Medulla oblongata (tissue), 1 donor: ENCODE measurements at regions not wholly inside any gene's neighbourhood (a gene's known extent, or its start where the extent isn't known, plus 50 kb on each side); places are given as distances from the start of the nearest gene placed in this dataset.
"Not testable (repeated sequence)": the region's sequence is repeated elsewhere in the genome, so short reads cannot be mapped to it uniquely, and the experiment has no call there.

ENCODE experiments used
- DNase-seq: peaks from one replicate; pipeline ENCODE4 v3.0.0-alpha.2; 2015; ENCODE audit errors: extremely low spot score

DNA sequence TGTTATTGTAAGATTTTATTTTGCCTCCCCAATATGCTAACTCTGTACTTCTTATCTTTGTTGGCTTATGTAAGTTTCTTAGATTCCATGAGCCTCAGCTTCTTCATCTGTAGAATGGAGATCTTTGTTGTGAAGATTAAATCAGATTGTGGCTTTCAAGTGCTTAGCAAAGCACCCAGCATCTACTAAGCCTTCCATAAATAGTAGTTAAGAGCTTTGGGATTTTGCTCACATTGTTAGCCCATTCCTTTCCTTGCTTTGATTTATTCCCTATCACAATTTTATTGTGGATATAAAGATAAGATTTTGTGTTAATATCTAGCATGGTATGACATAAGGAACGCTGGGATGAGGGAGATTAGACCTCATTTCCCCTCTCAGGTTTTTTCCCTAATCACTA lies 501.4 kb downstream of the PYDC2 start:
- DNase-seq, result no peak

DNA sequence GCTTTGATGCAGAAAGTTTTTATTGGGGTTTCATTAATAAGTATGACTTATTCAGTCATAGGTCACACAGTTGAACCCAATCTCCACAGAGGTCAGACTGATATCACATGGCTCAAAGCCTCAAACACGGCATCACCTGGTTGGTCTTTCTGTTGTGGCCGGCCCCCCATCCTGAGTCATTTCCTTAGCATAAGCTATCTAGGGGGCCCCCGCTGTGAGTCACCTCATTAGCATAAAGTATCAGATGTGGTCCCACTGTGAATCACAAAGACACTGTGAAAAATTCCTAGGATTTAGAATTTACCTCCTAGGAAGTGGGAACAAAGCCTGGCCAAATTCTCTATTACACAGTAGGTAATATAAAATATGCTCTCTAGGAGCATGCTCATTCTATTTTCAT lies 502.2 kb downstream of the PYDC2 start:
- DNase-seq, result no peak

DNA sequence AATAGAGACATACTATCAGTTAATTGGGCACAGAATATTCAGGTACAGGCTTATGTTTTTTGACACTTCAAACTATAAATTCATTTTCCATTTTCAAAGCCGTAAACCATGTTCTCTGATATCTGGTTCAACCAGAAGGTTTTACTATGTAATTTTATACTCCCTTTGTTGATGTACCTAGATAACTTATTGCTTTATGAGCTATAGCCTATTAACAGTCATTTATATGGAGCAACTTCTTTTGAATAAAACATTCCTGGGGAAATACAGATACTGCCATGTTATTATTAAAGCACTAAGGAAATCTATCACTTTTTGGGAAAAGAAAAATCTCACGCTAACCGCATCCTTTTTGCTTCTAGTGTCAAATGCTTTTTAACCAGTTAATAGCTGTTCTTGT lies 505.6 kb downstream of the PYDC2 start:
- DNase-seq, result no peak

DNA sequence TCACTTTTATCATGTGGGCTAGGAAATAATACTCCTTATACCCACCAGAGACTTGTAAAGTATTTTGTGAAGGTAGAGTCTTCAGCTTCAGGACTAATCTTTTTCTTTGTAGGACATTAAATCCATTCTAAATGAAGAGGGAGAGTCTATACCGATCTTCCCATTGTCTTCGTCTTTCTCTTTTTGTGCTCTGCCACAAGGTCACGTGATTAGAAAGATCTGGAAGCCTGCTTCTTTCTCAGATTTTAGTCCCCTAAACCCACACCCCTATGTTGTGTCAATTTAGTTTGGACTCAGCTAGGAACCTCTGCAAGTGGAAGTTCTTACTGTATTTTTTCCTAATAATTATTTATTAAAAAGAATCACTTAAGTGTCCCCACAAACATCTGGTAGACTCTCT lies 507.3 kb downstream of the PYDC2 start:
- DNase-seq, result no peak

DNA sequence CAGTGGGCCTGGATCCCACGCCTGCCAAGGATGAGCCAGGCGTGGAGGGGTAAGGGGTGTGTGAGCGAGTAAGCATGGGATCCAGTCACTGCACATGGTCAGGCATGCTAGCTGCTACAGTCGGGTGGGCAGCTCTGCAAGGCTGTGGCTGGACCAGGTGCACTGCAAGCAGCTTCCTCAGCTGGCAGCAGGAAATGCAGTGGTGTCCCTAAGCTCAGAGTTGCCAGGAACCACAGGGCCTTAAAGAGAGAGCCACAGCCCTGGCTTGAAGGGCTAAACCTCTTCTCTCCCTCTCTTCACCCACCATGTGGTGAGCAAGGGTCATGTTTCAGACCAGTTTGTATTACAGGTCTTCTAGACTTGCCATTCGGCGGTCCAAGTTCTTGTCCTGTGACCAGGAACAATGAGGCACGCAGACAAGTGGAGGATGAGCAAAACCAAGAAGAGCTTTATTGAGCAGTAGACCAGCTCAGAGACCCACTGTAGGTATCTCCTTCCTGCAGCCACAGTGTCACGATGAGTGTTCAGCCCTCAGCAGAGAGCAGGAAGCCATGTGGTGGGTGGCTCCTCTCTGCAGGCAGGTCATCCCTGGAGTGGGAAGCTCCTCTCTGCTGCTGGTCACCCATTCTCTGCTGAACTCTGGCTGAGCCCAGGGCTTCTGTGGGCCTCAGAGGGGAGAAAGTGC lies 511.9 kb downstream of the PYDC2 start:
- DNase-seq, result no peak

DNA sequence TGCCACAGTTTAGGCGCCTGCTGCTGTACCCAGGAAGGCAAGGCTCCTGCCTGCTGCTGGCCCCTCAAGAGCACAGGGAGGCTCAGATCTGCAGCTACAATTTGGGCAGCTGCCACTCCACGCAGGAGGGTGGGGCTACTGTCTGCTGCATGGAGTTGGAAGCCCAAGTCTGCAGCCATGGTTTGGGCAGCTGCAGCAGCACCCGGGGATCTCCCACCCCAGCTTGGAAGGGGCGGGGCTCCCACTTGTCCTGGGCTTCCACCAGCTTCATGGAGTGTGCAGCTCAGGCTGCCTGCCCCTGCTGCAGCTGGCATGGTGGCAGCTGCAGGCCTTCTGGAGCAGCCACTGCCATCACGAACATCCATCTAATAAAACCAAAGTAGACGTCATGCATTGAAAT lies 512.9 kb downstream of the PYDC2 start:
- no peak for DNase-seq

DNA sequence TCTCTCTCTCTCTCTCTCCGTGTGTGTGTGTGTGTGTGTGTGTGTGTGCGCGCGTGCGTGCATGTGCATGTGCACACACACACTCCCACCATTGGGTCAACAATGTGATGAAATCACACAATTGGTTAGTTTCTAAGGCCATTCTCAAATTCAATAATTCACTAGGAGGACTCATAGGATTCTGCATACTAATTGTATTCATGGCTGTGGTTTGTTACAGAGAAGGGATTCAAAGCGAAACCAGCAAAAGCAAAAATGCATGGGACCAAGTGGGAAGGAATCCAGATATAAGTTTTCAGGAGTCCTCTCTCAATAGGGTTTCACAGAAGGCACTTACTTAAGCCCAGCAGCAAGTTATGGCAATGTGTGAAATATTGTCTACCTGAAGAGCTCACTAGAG lies 515.0 kb downstream of the PYDC2 start:
- DNase-seq, result no peak

DNA sequence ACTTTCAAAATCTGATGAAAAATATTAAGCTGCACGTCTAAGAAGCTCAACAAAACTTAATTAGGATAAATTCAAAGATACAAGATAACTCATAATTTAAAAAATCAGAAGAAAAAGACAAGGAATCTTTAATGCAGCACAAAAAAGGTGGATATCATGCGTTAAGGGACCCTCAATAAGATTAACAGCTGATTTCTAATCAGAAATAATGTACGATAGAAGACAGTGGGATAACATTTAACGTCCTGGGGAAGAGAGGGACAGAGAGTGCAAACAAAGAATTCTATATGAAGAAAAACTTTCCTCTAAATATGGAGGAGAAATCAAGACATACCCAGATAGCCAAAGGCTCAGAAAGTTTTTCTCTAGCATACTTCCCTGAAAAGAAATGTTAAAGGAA lies 519.5 kb downstream of the PYDC2 start:
- DNase-seq, result no peak

DNA sequence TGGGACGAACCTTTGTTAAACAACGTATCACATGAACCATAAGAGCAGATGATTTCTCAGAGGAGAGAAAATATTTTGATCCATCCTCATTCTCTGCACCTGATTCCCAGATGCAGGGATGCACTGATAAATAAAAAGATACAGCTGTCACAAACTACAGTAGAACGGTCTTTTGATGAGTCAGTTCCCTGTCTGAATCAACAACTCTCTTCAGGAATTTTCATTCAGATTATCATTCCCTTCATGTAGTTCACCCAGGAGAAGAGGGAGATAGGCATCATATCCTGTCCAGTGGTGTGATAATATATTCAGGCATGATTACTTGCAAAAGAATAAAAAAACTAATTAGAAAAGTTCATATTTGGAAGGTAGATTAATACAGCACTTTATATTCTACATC lies 521.5 kb downstream of the PYDC2 start:
- no peak for DNase-seq

DNA sequence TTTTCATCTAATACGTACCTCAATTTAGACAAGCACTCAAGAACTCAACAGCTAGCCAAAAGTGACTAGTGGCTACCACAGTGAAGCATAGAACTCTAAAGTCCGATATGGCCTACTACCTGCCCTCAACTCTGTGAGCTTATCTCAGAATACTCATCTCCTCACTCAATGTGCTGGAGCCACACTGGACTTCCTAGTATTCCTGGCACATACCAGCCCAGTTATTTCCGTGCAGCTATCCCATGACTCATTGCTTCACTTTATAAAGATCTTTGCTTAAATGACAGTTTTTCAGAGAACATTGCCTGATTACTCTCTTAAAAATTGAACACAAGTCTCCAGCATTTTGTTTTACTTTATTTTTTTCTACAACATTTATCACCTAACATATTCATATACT lies 524.7 kb downstream of the PYDC2 start:
- DNase-seq, result no peak

DNA sequence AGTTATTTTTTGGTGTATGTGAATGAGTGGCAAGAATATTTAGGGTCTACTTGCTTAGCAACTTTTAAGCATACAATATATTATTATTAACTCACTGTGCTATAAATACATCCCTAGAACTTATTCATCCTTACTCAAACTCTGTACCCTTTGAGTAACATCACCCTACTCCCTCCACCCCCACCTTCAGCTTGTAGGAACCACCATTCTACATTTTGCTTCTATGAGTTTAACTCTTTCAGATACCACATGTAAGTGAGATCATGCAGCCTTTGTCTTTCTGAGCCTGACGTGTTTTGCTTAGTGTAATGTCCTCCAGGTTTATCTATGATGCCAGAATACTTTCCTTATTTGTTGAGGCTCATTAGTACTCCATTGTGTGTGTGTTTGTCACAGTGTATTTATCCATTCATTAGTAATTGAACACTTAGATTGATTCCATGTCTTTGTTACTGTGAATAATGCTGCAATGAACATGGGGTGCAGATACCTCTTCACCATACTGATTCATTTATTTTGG lies 526.9 kb downstream of the PYDC2 start:
- no peak for DNase-seq

DNA sequence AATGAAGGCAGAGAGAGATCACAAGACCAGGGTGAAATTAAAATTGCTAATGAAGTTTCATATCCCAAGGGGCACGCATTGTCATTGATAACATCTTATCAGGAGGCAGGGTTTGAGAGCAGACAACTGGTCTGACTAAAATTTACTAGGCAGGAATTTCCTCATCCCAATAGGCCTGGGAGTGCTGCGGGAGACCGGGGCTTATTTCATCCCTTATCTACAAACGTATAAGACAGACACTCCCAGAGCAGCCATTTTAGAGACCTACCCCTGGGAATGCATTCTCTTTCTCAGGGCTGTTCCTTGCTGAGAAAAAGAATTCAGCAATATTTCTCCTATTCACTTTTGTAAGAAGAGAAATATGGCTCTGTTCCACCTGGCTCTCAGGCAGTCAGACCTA lies 533.0 kb downstream of the PYDC2 start:
- not testable (repeated sequence) for DNase-seq

DNA sequence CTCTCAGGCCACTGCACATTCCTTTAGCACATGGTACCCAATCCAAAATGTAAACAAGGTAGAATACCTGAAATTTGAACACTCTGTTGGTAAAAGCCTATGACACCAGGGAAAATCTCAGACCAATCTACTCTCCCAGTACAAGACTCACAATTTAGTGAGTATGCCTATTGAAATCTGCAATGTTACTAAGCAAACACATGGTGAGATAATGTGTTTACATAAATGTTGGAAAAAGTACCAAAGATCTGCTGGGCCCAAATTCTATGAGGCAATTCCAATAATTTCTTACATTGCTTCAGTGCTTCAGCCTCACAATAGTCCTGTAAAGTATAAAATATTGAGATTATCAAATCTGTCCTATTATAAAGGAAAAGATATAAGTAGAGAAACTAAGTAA lies 536.1 kb downstream of the PYDC2 start:
- no peak for DNase-seq

DNA sequence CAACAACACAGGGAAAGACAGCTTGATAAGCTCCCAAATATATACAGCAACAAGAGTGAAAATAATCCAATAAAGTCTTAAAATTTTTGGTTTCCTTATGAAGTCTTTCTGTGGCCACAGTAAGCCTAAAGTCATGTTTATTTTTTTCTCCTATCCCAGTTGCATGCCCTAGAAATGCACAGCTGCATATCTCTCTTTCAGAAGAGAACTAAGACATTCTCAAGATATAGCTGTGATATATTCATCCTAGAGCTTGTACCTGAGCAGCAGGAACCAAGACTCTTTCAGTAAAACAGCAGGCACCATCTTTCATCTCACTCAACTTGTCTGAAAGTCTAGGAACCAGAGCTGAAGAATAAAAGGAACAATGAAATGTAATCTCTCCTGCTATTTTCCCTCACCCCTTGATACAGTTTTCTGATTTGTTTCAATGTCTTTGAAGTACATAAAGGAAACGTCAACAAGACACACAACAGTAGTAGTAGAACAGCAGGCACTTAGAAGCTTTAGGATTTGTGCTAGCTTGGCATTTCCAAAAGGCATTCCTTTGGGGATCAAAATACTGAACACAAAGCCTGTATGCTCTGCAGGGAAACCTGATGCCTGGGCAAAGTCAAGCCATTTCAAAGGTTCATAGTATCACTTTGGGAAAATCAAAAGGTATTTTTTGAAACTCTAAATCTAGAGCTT lies 536.8 kb downstream of the PYDC2 start:
- no peak for DNase-seq

DNA sequence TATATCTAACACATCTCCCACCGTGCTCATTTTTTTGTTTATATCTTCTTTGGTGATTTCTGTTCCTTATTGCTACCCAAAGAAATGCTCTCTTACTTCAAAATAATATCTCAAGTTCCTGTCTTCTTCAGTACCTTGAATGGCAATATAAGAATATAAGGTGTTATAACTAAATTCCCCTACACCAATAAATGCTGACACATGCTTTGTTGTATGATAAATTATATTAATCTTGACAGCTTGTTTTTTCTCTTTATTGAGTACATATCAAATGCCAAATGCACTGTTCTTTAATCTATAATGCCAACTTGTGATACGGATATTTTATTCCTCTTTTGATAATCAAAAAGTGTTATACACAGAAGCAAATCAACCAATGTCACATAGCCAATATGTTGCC lies 540.3 kb downstream of the PYDC2 start:
- DNase-seq, result no peak

DNA sequence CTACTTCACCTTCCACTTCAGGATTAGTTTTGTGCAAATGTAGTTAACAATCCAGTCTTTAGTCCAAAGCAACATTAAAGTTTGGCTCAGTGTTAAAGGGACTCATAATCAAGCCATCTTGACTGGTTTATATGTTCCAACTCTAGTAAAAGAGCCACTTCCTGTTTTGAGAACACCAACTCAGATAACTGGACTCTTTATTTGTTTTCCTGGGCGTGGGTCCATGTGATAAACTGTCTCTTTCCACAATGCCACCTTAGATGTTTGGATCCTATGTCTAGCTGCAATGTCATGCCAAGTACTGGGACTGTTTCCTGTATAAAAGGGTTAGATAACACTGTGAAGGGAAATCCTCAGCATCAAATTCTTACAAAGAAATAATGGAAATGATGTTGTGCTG lies 545.0 kb downstream of the PYDC2 start:
- DNase-seq, result no peak

DNA sequence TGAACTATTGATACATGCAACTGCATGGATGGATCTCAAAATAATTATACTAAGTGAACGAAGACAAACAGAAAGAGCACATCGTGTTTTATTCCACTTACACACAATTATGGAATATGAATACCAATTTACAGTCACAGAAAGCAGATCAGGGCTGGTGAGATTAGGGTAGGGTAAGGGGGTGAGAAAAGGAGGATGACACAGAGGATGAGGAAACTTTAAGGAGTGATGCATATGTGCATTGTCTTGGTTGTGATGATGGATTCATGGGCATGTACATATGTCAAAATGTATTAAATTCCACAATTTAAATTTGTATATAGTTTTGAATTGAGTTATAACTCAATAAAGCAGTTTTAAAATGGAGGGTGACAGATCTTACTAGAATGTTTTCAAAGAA lies 548.9 kb downstream of the PYDC2 start:
- DNase-seq, result no peak

DNA sequence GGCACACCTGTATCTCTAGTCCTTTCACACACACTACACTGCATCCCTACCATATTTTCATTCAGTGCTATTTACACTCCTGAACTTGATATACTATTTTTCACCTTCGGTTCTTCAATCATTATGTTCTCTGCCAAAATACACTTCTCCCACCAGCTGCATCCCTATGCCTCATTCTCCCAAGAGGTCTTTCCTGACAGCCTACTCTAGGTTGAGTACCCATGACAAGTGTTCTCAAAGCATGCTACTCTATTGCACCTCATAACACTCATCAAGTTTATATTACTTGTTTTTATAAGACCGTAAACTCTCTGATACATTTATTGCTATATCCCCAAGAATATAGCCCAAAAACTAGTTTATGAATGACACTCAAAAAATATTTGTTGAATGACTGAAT lies 549.5 kb downstream of the PYDC2 start:
- no peak for DNase-seq

DNA sequence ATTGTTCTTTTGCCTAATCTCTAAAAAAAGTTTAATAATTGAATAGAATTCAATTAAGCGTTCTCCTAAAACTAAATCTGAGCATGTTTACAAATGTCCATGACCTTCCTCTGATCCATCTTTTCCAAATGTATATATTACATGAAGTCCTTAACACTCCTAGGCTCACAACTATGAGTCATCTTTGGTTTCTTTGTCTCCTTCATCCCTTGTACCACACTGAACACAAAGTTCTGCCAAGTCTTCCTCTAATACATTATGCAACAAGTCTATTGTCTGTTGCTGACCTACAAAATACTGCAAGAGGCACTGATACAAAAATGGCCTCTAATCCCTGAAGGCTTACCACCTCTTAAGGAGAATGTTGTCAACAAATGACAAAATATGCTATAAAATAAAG lies 550.2 kb downstream of the PYDC2 start:
- DNase-seq, result peak; percentile 18

DNA sequence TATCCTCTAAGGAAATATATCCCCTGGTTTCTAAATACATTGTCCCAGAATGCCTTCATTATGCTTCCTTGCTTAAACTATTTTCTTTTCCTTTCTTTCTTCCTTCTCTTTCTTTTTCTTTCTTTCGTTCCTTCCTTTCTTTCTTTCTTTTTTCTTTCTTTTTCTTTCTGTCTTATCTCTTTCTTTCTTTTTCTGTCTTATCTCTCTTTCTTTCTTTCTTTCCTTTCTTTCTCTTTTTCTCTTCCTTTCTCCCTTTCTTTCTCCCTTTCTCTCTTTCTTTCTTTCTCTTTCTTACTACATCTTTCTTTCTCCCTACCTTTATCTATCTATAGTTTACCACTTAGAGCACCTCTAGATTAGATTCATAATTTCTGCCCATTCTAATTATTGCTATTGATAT lies 552.1 kb downstream of the PYDC2 start:
- DNase-seq, result no peak

DNA sequence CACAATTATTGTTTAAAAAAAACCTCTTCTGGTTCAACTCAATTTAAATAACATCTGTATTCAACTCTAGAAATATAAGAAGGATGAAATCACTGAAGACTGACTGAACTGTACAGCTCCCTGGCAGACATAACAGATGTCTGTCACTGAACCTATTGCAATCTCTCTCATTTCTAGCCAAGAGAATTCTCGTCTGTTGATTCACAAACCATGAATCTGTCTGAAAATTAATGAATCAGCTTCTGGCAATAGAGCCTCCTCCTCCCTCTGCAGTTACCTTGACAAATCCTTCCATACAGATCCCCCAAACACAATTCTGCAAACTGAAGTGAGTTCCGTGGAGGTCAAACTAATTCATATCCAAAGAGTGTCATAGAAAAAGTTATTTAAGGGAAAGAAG lies 561.4 kb downstream of the PYDC2 start:
- no peak for DNase-seq

DNA sequence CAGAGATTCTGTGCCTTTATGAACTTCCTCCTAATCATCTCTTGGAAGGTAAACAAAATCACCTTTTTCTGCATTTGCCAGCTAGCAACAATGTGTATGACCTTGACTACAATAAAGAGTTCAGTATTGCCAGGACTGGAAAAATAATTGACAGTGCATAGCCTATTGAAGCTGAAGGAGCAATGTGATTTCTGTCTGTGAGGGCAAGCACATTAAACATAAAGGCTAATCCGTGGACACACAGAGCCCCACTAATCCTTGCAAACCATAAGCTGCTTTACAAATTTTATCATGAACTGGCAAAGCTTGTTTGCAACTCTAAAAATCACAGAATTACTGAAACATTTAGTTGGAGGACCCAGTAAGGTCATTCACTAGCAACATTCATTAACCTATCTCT lies 563.8 kb downstream of the PYDC2 start:
- no peak for DNase-seq

DNA sequence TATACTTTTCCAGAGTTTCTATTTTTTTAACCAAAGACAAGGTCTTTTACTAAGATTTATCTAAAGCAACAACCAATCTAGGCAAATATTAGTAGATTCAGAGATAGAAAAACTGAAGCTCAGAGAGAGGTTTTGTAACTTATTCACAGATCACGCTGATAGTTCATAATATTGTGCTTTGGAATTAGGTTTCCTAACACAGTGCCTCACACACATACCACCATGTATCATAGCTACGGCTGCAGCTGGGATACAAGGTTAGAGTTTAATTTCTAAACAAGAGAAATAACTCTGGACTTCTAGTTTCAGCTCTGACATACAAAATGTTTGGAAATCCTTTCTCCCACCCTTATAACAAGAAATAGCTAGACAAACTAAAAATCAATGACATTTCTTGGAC lies 565.7 kb downstream of the PYDC2 start:
- DNase-seq, result no peak

DNA sequence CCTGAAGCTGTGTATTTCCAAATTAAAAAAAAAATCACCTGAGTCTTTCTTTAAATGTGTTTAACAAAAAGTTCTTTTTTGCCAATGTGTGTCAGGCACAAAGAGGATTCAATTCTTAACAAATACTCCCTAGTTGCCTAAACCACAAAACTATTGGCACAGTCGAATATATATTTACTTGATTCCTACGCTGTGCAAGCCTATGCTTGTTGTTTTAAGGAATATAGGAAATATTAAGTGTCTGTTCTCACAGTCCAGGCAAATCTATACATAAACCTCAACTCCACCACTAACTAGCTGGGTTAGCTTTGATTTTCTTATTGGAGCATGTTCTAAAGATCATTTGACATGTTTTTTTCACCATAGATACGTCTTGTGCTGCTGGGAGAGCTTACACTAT lies 571.0 kb downstream of the PYDC2 start:
- no peak for DNase-seq
